Upper lobe of right lung (tissue), 1 donor: ENCODE measurements at regions not wholly inside any gene's neighbourhood (a gene's known extent, or its start where the extent isn't known, plus 50 kb on each side); places are given as distances from the start of the nearest gene placed in this dataset.
A peak's percentile ranks its signal among the peaks of the same experiment; 100 is the strongest.

ENCODE experiments used
- ATAC-seq: fragments of 200-7000 bp; cut with Tn5 transposase; one replicate; pipeline ENCODE4 v1.9.1; 2020; ENCODE audit warnings: mild to moderate bottlenecking, moderate library complexity
- DNase-seq: peaks from one replicate; pipeline ENCODE4 v3.0.0-alpha.2; 2020
- H3K27ac ChIP-seq: fragments of 200-600 bp; one replicate; pipeline ENCODE4 v1.8.0; 2022
- H3K27me3 ChIP-seq: fragments of 200-600 bp; one replicate; pipeline ENCODE4 v1.8.0; 2022; ENCODE audit warnings: mild to moderate bottlenecking
- H3K36me3 ChIP-seq: fragments of 200-600 bp; one replicate; pipeline ENCODE4 v1.8.0; 2022
- H3K4me1 ChIP-seq: fragments of 200-600 bp; one replicate; pipeline ENCODE4 v1.8.0; 2022
- H3K4me3 ChIP-seq: fragments of 200-600 bp; one replicate; pipeline ENCODE4 v1.8.0; 2022; ENCODE audit warnings: mild to moderate bottlenecking
- H3K9me3 ChIP-seq: fragments of 200-600 bp; one replicate; pipeline ENCODE4 v1.8.0; 2022
- intact Hi-C: fragments of 100-400 bp; cut with DNase I; formaldehyde crosslinking; loops from one replicate; pipeline ENCODE4 v1.11.0; 2022
- TF ChIP-seq, protein P1 (sequence below): fragments of 200-600 bp; IDR thresholded peaks from one replicate; pipeline ENCODE4 v1.8.0; 2022; ENCODE audit warnings: antibody characterized with exemption
- donor health status: DM: no; HTN: yes; CAD: no; lungs with severe emphysema.

DNA sequence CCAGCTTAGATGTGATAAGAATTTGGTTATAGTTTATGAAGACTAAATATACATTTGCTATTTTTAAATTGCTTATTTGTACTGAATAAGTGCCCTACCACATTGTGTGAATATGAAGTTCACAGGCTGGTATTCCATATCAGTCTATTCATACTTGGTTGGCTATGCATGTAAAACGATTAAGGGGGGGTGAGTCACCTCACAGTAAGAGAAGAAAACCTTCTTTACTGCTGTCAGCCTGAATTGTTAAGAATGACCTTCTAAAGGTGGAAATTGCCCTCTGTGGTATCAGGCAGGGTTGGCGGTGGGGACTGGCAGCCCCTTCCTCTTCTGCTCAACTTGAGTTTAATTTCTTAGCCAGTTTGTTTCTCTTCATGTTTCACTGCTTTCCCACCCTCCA lies 127.0 kb upstream of the RPS23 start:
- TF ChIP-seq, protein P1, sequence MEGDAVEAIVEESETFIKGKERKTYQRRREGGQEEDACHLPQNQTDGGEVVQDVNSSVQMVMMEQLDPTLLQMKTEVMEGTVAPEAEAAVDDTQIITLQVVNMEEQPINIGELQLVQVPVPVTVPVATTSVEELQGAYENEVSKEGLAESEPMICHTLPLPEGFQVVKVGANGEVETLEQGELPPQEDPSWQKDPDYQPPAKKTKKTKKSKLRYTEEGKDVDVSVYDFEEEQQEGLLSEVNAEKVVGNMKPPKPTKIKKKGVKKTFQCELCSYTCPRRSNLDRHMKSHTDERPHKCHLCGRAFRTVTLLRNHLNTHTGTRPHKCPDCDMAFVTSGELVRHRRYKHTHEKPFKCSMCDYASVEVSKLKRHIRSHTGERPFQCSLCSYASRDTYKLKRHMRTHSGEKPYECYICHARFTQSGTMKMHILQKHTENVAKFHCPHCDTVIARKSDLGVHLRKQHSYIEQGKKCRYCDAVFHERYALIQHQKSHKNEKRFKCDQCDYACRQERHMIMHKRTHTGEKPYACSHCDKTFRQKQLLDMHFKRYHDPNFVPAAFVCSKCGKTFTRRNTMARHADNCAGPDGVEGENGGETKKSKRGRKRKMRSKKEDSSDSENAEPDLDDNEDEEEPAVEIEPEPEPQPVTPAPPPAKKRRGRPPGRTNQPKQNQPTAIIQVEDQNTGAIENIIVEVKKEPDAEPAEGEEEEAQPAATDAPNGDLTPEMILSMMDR, result no peak
- intact Hi-C loops, result no loop called here

DNA sequence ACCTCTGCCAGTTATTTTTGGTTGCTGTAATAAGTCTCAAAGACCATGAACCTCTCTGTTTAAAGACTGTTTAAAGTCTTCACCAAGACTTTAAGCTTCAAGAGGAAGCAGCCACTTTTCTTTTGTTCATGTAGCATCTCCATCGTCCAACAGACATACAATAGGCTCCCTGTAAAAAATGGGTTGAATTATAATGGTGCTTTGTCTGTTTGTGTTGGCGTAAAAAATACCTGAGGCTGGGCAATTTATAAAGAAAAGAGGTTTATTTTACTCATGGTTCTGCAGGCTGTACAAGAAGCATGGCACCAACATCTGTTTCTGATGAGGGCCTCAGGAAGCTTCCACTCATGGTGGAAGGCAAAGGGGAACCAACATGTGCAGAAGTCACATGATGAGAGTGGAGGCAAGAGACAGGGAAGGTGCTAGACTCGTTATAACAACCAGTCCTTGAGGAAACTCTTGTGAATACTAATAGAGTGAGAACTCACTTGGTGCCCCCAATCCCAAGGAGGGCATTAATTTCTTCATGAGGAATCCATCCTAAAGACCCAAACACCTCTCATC lies 126.3 kb upstream of the RPS23 start:
- TF ChIP-seq, protein P1, result no peak
- ATAC-seq (no peak), DNase-seq (no peak)
- intact Hi-C loops, result no loop called here
- no peaks in the 10 kb centered on the region for H3K9me3 ChIP-seq
- H3K4me3 ChIP-seq, result no peak overlapping the region
- no peak overlapping the region for H3K27ac ChIP-seq
- peaks cover 11% of the 10 kb centered on the region for H3K4me1 ChIP-seq
- no peaks in the 10 kb centered on the region for H3K27me3 ChIP-seq
- H3K36me3 ChIP-seq, result no peaks in the 10 kb centered on the region

More for the DNA sequence above, 127.0 kb upstream of the RPS23 start:
- H3K36me3 ChIP-seq, result no peaks in the 10 kb centered on the region
- no peaks in the 10 kb centered on the region for H3K27me3 ChIP-seq
- H3K4me1 ChIP-seq, result peaks cover 11% of the 10 kb centered on the region
- peak overlapping the region; percentile 12 for H3K27ac ChIP-seq
- no peak for DNase-seq
- no peaks in the 10 kb centered on the region for H3K9me3 ChIP-seq
- no peak overlapping the region for H3K4me3 ChIP-seq
- no peak for ATAC-seq

DNA sequence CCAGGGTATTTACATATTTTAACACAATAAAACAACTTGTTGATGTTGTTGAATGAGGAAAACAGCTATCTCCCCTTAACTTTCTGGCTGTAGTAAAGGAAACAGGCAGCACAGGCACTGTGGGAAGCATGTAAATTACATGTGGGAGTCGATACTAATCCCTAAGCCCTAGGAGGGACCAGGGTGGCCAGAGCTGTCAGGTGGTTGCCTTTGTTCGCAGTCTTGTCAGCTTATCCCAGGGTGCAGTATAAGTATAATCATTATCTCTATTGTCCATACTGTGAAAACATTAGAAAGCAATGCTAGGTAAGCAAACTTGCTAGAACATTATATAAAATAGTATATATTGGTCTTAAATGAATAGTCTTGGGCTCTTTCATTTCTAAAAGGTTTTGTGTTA lies 125.6 kb upstream of the RPS23 start:
- TF ChIP-seq, protein P1, result no peak
- Histone ChIP-seq H3K9me3 (no peaks in the 10 kb centered on the region), H3K4me3 (no peak overlapping the region), H3K4me1 (peaks cover 11% of the 10 kb centered on the region), H3K27me3 (no peaks in the 10 kb centered on the region), H3K27ac (no peak overlapping the region), H3K36me3 (no peaks in the 10 kb centered on the region)
- intact Hi-C loops, result no loop called here
- no peak for ATAC-seq
- no peak for DNase-seq

DNA sequence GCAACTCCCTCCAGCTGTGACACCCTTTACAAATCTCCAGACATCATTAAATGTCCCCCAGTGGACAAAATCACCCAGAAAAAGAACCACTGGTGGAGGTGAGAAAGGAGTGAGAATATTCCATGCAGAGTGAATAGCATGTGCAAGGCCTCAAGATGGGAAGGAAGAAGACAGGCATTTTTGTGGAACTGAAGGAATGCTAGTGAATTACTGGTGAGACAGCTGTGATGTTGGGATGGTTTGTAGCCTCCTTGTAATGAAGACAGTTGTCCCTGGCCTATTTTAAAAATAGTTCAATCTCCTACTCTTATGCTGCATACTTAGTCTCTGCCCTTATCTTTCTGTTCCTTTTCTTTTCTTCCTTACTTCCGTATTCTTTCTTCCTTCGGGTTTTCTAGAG lies 124.9 kb upstream of the RPS23 start:
- peaks cover 11% of the 10 kb centered on the region for H3K4me1 ChIP-seq
- H3K27me3 ChIP-seq, result no peaks in the 10 kb centered on the region
- intact Hi-C loops, result no loop called here
- no peak for ATAC-seq
- no peaks in the 10 kb centered on the region for H3K9me3 ChIP-seq
- no peak overlapping the region for H3K4me3 ChIP-seq
- DNase-seq, result no peak
- no peaks in the 10 kb centered on the region for H3K36me3 ChIP-seq
- H3K27ac ChIP-seq, result no peak overlapping the region
- TF ChIP-seq, protein P1, result no peak

DNA sequence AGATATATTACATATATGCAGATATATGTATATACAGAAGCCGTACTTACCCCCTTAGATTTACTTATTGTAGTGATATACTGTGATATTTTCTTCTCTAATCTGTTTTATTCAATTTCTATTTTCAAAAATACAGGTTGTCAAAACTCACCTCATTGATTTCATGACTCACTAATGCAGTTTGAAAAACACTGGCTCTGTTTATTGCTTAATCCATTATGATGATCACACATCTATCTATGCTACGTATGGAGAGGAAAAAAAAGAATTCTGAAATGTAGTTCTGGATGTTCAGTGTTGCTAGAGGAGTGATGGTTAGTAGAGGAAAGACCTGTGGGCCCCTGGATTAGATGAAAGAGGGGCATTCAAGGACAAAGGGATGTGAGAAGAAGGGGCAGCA lies 121.0 kb upstream of the RPS23 start:
- ATAC-seq, result no peak
- intact Hi-C loops, result no loop called here

More for the DNA sequence above, 121.0 kb upstream of the RPS23 start:
- H3K27ac ChIP-seq, result no peak overlapping the region
- H3K27me3 ChIP-seq, result no peaks in the 10 kb centered on the region
- H3K9me3 ChIP-seq, result no peaks in the 10 kb centered on the region
- TF ChIP-seq, protein P1, result no peak
- no peak overlapping the region for H3K4me3 ChIP-seq
- H3K36me3 ChIP-seq, result no peaks in the 10 kb centered on the region
- H3K4me1 ChIP-seq, result no peaks in the 10 kb centered on the region
- DNase-seq, result no peak
